AG09319 (cell line): ENCODE measurements at regions not wholly inside any gene's neighbourhood (a gene's known extent, or its start where the extent isn't known, plus 50 kb on each side); places are given as distances from the start of the nearest gene placed in this dataset.

Experiments used
- DNase-seq: peaks from one replicate; pipeline ENCODE4 v3.0.0-alpha.2; 2010; ENCODE audit warnings: low read depth; ENCODE audit errors: extremely low read depth
- CTCF ChIP-seq: IDR thresholded peaks from 2 replicates; pipeline ENCODE4 v1.5.1; 2011; ENCODE audit warnings: low read depth, mild to moderate bottlenecking, inconsistent platforms, low read length, moderate library complexity

GRCh38 chr10:123521556-123521955, 144.6 kb upstream of the GPR26 start:
- no peak for DNase-seq
- TF ChIP-seq CTCF: no peak

GRCh38 chr10:123522702-123523312, 143.3 kb upstream of the GPR26 start:
- no peak for DNase-seq
- no peak for TF ChIP-seq CTCF

- DNase-seq: no peak
- no peak for TF ChIP-seq CTCF
Measured at GRCh38 chr10:123523833-123524232, 142.3 kb upstream of the GPR26 start.

DNA sequence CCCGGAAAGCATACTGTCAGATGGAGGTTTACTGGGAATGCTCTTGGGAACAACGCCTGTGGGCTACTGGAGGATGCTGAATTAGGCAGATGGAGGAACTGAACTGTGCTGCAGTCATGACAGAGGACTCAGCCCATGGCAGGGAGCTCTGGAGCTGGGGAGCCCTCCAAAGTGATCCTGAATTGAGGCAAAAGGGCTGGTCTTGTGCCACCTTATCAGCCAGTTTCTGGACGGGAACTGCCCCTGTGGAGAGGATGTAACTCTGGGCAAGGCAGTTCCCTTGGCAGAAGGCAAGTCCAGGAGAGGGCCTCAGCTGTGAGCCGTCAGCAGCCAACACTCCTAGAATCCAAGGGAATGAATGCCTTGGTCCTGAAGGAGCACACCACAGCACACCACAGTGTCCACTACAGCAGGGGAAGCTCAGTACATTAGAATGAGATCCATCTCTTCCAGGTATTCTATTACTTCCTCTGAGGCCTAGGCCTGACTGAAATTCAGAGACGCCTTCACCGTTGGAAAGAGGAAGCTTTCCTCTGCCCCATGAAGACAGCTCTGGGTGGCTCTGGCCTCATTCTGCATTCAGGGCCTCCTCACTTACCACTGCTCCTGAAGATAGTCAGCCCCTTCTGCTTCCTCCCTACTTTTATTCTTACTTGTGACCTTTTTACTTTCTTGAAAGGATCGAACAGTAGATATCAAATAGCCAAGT, 139.6 kb upstream of the GPR26 start:
- no peak for TF ChIP-seq CTCF
- no peak for DNase-seq

- no peak for DNase-seq
- TF ChIP-seq CTCF: no peak
Measured at GRCh38 chr10:123527151-123527550, 139.0 kb upstream of the GPR26 start.

DNA sequence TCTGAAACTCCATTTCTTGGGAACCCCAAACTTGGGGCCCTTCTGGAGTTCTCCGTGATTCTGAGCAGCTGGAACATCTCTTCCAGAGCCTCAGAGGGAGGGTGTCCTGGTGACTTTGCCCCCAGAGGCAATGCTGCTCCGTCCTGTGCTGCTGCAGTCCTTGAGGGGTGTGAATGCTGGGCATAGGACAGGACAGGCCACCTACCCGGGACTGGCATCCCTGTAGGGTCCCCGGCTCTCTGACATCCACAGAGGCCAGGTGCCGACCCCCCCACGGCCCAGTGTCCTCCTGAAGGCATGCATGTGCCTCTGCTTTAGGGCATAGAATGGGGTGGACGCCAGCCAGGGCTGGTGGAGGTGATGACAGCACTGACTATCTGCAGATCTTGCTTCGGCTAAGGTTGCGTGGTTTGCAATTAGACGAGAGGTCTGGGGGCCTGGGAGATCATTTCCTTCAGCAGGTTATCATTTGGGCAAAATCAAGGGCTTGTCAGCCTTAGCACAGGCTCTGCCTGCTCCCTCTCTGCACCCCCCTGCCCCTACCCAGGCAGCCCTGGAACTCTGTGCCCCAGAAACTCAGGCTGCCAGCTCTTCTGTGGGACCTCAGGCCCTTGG, 136.9 kb upstream of the GPR26 start:
- no peak for DNase-seq
- no peak for TF ChIP-seq CTCF

- DNase-seq: no peak
Measured at GRCh38 chr10:123530166-123530870, 135.8 kb upstream of the GPR26 start.

More at GRCh38 chr10:123530166-123530870, 135.8 kb upstream of the GPR26 start:
- no peak for TF ChIP-seq CTCF
